ENCODE measurements at regions not wholly inside any gene's neighbourhood (a gene's known extent, or its start where the extent isn't known, plus 50 kb on each side); places are given as distances from the start of the nearest gene placed in this dataset.
A peak's percentile ranks its signal among the peaks of the same experiment; 100 is the strongest.

DNA sequence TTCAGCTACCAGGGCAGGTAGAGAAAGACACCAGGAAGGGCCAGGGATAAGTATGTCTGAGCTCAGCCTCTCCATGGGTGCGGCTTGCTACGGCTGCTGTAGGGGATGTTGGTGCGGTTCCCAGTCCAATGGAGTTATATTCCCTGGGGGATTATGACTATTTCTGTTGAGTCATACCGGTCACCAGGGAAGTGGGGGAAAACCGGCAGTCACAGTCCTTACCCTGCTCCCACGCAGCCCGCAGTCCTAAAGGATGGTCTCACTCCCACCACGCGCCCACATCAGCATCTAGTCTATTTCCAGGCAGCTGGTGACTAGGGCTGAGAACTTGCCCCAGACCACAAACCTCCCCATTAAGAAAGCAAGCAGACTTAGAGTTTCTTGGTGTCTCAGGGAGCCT is 191.6 kb downstream of the VEGFC start:
- no peak overlapping the region for H3K27ac ChIP-seq (ENCODE audit: extremely low read depth, low read depth, low read length)
- ChIA-PET CTCF (interaction anchor here (0.6 to 0.9 kb wide), 2 partner anchors 9 kb away, joined by 3 read pairs; no protein-coding TSS in a partner anchor), POLR2A (no interaction called here)
- no peak overlapping the region for H3K4me3 ChIP-seq (ENCODE audit: low read depth, low read length)
- no peaks in the 10 kb centered on the region for H3K9me3 ChIP-seq (ENCODE audit: control insufficient read depth, insufficient read depth, low read depth, low read length)
- H3K4me1 ChIP-seq (ENCODE audit: control insufficient read depth, insufficient read depth, low read length), result no peaks in the 10 kb centered on the region
- no peaks in the 10 kb centered on the region for H3K36me3 ChIP-seq (ENCODE audit: control insufficient read depth in 2 of 2, insufficient read depth in 1 of 2, low read length in 2 of 2)
- TF ChIP-seq ZFHX2 (tag by site-specific recombination; conservative IDR thresholded peaks at IDR 0.05) (peak; percentile 40), ZNF311 (tag by site-specific recombination; IDR thresholded peaks at IDR 0.05; ENCODE audit: borderline replicate concordance) (no peak), EGR2 (tag by site-specific recombination; IDR thresholded peaks at IDR 0.05; ENCODE audit: low read depth) (peak; percentile 51), ZNF747 (tag by site-specific recombination; IDR thresholded peaks at IDR 0.05) (no peak), BCL11A (tag by site-specific recombination; IDR thresholded peaks at IDR 0.05; ENCODE audit: low read depth) (no peak), ZNF514 (tag by site-specific recombination; IDR thresholded peaks at IDR 0.05) (no peak), ZNF175 (tag by site-specific recombination; IDR thresholded peaks at IDR 0.05) (no peak)

GRCh38 chr4:176607807-176608206 is 184.9 kb downstream of the VEGFC start:
- H3K36me3 ChIP-seq (ENCODE audit: control insufficient read depth in 2 of 2, insufficient read depth in 1 of 2, low read length in 2 of 2), result no peaks in the 10 kb centered on the region
- H3K27ac ChIP-seq (ENCODE audit: extremely low read depth, low read depth, low read length), result no peak overlapping the region
- TF ChIP-seq ZNF10 (tag by site-specific recombination; IDR thresholded peaks at IDR 0.05) (no peak), BCL11B (tag by site-specific recombination; IDR thresholded peaks at IDR 0.05; ENCODE audit: low read depth) (no peak), ZNF37A (tag by site-specific recombination; IDR thresholded peaks at IDR 0.05) (no peak)
- POLR2A ChIA-PET, result no interaction called here
- no peak overlapping the region for H3K4me3 ChIP-seq (ENCODE audit: low read depth, low read length)
- CTCF ChIA-PET, result no interaction called here
- no peaks in the 10 kb centered on the region for H3K4me1 ChIP-seq (ENCODE audit: control insufficient read depth, insufficient read depth, low read length)
- no peaks in the 10 kb centered on the region for H3K9me3 ChIP-seq (ENCODE audit: control insufficient read depth, insufficient read depth, low read depth, low read length)

GRCh38 chr4:176608346-176608745 is 184.4 kb downstream of the VEGFC start:
- CTCF ChIA-PET, result no interaction called here
- H3K9me3 ChIP-seq (ENCODE audit: control insufficient read depth, insufficient read depth, low read depth, low read length), result no peaks in the 10 kb centered on the region
- POLR2A ChIA-PET, result no interaction called here
- TF ChIP-seq ZNF302 (tag by site-specific recombination; IDR thresholded peaks at IDR 0.05; ENCODE audit: low read depth) (no peak), ZSCAN5A (tag by site-specific recombination; IDR thresholded peaks at IDR 0.05) (no peak), ZNF48 (tag by site-specific recombination; IDR thresholded peaks at IDR 0.05) (no peak), ZNF791 (tag by site-specific recombination; IDR thresholded peaks at IDR 0.05) (no peak), GLIS1 (tag by site-specific recombination; IDR thresholded peaks at IDR 0.05) (no peak), ZNF311 (tag by site-specific recombination; IDR thresholded peaks at IDR 0.05; ENCODE audit: borderline replicate concordance) (no peak), ZNF426 (tag by site-specific recombination; IDR thresholded peaks at IDR 0.05) (no peak), ZNF707 (tag by site-specific recombination; IDR thresholded peaks at IDR 0.05) (no peak), ZNF658 (tag by site-specific recombination; IDR thresholded peaks at IDR 0.05) (no peak), RBAK (tag by site-specific recombination; IDR thresholded peaks at IDR 0.05) (no peak), ZNF776 (tag by site-specific recombination; IDR thresholded peaks at IDR 0.05; ENCODE audit: borderline replicate concordance) (no peak), REST (tag by site-specific recombination; IDR thresholded peaks at IDR 0.05) (no peak), ZBTB8A (tag by site-specific recombination; IDR thresholded peaks at IDR 0.05) (no peak), ZNF664 (tag by site-specific recombination; IDR thresholded peaks at IDR 0.05) (no peak)
- TF ChIP-seq, protein P1, sequence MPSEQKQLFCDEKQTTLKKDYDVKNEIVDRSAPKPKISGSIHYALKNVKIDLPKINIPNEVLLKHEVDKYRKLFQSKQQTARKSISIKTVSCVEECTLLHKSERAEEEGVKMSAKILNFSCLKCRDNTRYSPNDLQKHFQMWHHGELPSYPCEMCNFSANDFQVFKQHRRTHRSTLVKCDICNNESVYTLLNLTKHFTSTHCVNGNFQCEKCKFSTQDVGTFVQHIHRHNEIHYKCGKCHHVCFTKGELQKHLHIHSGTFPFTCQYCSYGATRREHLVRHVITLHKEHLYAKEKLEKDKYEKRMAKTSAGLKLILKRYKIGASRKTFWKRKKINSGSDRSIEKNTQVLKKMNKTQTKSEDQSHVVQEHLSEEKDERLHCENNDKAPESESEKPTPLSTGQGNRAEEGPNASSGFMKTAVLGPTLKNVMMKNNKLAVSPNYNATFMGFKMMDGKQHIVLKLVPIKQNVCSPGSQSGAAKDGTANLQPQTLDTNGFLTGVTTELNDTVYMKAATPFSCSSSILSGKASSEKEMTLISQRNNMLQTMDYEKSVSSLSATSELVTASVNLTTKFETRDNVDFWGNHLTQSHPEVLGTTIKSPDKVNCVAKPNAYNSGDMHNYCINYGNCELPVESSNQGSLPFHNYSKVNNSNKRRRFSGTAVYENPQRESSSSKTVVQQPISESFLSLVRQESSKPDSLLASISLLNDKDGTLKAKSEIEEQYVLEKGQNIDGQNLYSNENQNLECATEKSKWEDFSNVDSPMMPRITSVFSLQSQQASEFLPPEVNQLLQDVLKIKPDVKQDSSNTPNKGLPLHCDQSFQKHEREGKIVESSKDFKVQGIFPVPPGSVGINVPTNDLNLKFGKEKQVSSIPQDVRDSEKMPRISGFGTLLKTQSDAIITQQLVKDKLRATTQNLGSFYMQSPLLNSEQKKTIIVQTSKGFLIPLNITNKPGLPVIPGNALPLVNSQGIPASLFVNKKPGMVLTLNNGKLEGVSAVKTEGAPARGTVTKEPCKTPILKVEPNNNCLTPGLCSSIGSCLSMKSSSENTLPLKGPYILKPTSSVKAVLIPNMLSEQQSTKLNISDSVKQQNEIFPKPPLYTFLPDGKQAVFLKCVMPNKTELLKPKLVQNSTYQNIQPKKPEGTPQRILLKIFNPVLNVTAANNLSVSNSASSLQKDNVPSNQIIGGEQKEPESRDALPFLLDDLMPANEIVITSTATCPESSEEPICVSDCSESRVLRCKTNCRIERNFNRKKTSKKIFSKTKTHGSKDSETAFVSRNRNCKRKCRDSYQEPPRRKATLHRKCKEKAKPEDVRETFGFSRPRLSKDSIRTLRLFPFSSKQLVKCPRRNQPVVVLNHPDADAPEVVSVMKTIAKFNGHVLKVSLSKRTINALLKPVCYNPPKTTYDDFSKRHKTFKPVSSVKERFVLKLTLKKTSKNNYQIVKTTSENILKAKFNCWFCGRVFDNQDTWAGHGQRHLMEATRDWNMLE (tag by site-specific recombination; conservative IDR thresholded peaks at IDR 0.05; ENCODE audit: low read depth), result no peak

More at GRCh38 chr4:176608346-176608745, 184.4 kb downstream of the VEGFC start:
- Histone ChIP-seq H3K4me3 (ENCODE audit: low read depth, low read length) (no peak overlapping the region), H3K27ac (ENCODE audit: extremely low read depth, low read depth, low read length) (no peak overlapping the region), H3K36me3 (ENCODE audit: control insufficient read depth in 2 of 2, insufficient read depth in 1 of 2, low read length in 2 of 2) (no peaks in the 10 kb centered on the region), H3K4me1 (ENCODE audit: control insufficient read depth, insufficient read depth, low read length) (no peaks in the 10 kb centered on the region)
